H1 (cell line): ENCODE measurements at regions not wholly inside any gene's neighbourhood (a gene's known extent, or its start where the extent isn't known, plus 50 kb on each side); places are given as distances from the start of the nearest gene placed in this dataset.

Experiments used
- CTCF ChIA-PET: fragments of 300-600 bp; sonication (Branson Sonifier 250); formaldehyde crosslinking; loops from one replicate; lab custom pipeline; 2021; ENCODE audit not compliant: partially characterized antibody; lab: Charles Lee
- POLR2A ChIA-PET: fragments of 300-600 bp; sonication (Branson Sonifier 250); formaldehyde crosslinking; loops from one replicate; lab custom pipeline; 2021; ENCODE audit warnings: inconsistent platforms; ENCODE audit not compliant: partially characterized antibody; lab: Charles Lee
- DNase-seq, 2 experiments: peaks; one replicate each; pipeline versions ENCODE4 v3.0.0 to v3.0.0-alpha.2; 2010 to 2022; ENCODE audit warnings: low spot score in 2 of 2, low read depth in 1 of 2, mixed read lengths in 1 of 2
- FAIRE-seq: peaks from 2 replicates; lab custom pipeline; 2011; peaks lifted over from hg19 to GRCh38; lab: Jason Lieb, UNC
- H2AFZ ChIP-seq: 2 replicates; pipeline ENCODE4 v1.8.1; 2012; ENCODE audit warnings: low read length, inconsistent platforms
- H2AK5ac ChIP-seq: 2 replicates; pipeline ENCODE4 v1.6.1; 2013; ENCODE audit warnings: low read depth, low read length
- H2BK120ac ChIP-seq: replicated peaks from 2 replicates; pipeline ENCODE3; 2013; ENCODE audit warnings: low read depth, low read length, inconsistent platforms
- H2BK12ac ChIP-seq: 2 replicates; pipeline ENCODE4 v1.6.1; 2013; ENCODE audit warnings: low read depth, low read length
- H2BK15ac ChIP-seq: 2 replicates; pipeline ENCODE4 v1.6.1; 2013; ENCODE audit warnings: low read length
- H2BK20ac ChIP-seq: 2 replicates; pipeline ENCODE4 v1.6.1; 2013; ENCODE audit warnings: low read length
- H2BK5ac ChIP-seq: 2 replicates; pipeline ENCODE4 v1.6.1; 2013; ENCODE audit warnings: low read depth, low read length
- H3K14ac ChIP-seq: 2 replicates; pipeline ENCODE4 v1.6.1; 2013; ENCODE audit warnings: inconsistent platforms; ENCODE audit not compliant: insufficient read length
- H3K18ac ChIP-seq: 2 replicates; pipeline ENCODE4 v1.6.1; 2013; ENCODE audit warnings: low read length; ENCODE audit errors: extremely low read depth
- H3K23ac ChIP-seq: 2 replicates; pipeline ENCODE4 v1.6.1; 2013; ENCODE audit warnings: inconsistent platforms; ENCODE audit not compliant: insufficient read length
- H3K23me2 ChIP-seq: 2 replicates; pipeline ENCODE4 v1.6.1; 2013; ENCODE audit warnings: low read depth, low read length
- H3K27ac ChIP-seq: 2 replicates; pipeline ENCODE4 v1.6.1; 2011; ENCODE audit warnings: low read depth, low read length, inconsistent platforms
- H3K27me3 ChIP-seq, 4 experiments: replicated peaks in 1 of 4; 1 replicate in 1 of 4; 2 replicates in 3 of 4; pipeline versions ENCODE4 v1.6.1 to v1.8.1; 2011 to 2013; ENCODE audit warnings: low read length in 3 of 4, mild to moderate bottlenecking in 3 of 4, inconsistent platforms in 2 of 4, mixed read lengths in 2 of 4, moderate library complexity in 1 of 4; ENCODE audit not compliant: control insufficient read depth in 3 of 4, insufficient read depth in 3 of 4; ENCODE audit errors: extremely low read depth in 1 of 4
- H3K36me3 ChIP-seq, 4 experiments: 2 replicates each; pipeline versions ENCODE4 v1.6.1 to v1.8.1; 2011 to 2013; ENCODE audit warnings: mild to moderate bottlenecking in 4 of 4, low read length in 3 of 4, moderate library complexity in 2 of 4, control low read depth in 1 of 4, inconsistent platforms in 1 of 4; ENCODE audit not compliant: insufficient read depth in 4 of 4, control insufficient read depth in 2 of 4
- H3K4ac ChIP-seq: replicated peaks from 2 replicates; pipeline ENCODE3; 2013; ENCODE audit warnings: low read length, low read depth, mixed read lengths, inconsistent platforms; ENCODE audit not compliant: insufficient read length
- H3K4me1 ChIP-seq, 4 experiments: replicated peaks in 1 of 4; 1 replicate in 1 of 4; 2 replicates in 3 of 4; pipeline versions ENCODE4 v1.6.1 to v1.8.1; 2011 to 2013; ENCODE audit warnings: low read length in 3 of 4, inconsistent platforms in 2 of 4, mixed read lengths in 1 of 4; ENCODE audit not compliant: insufficient read depth in 4 of 4, control insufficient read depth in 3 of 4
- H3K4me2 ChIP-seq, 2 experiments: 2 replicates each; pipeline versions ENCODE4 v1.6.1 to v1.8.1; 2011 to 2013; ENCODE audit warnings: low read depth in 2 of 2, low read length in 2 of 2, control low read depth in 1 of 2, inconsistent platforms in 1 of 2, mild to moderate bottlenecking in 1 of 2; ENCODE audit not compliant: insufficient read depth in 1 of 2
- H3K4me3 ChIP-seq, 4 experiments: fragments of 200-600, 300-600 bp in 1 of 4; sonication (generic), shearing (Covaris generic), sonication (Bioruptor Twin) in 1 of 4; 2 replicates each; pipeline versions ENCODE4 v1.5.1 to v1.8.1; 2011 to 2016; ENCODE audit warnings: low read length in 4 of 4, low read depth in 3 of 4, control low read depth in 2 of 4, inconsistent platforms in 2 of 4, mild to moderate bottlenecking in 2 of 4, mixed read lengths in 1 of 4, moderate library complexity in 1 of 4; ENCODE audit not compliant: insufficient read depth in 2 of 4; ENCODE audit errors: extremely low read depth in 1 of 4
- H3K56ac ChIP-seq: replicated peaks from 2 replicates; pipeline ENCODE3; 2013; ENCODE audit warnings: low read depth, mild to moderate bottlenecking, mixed read lengths, low read length, inconsistent platforms; ENCODE audit not compliant: insufficient read length
- H3K79me1 ChIP-seq: 2 replicates; pipeline ENCODE4 v1.6.1; 2013; ENCODE audit warnings: low read depth, low read length, control low read depth
- H3K79me2 ChIP-seq, 2 experiments: 2 replicates each; pipeline versions ENCODE4 v1.6.1 to v1.8.1; 2012 to 2013; ENCODE audit warnings: low read length in 2 of 2, mild to moderate bottlenecking in 2 of 2, inconsistent platforms in 1 of 2; ENCODE audit not compliant: insufficient read depth in 2 of 2, control insufficient read depth in 1 of 2
- H3K9ac ChIP-seq, 4 experiments: replicated peaks in 1 of 4; 1 replicate in 1 of 4; 2 replicates in 3 of 4; pipeline versions ENCODE4 v1.6.1 to v1.8.1; 2011 to 2013; ENCODE audit warnings: low read depth in 3 of 4, low read length in 3 of 4, control low read depth in 2 of 4, mild to moderate bottlenecking in 2 of 4, moderate library complexity in 2 of 4, inconsistent platforms in 1 of 4; ENCODE audit errors: extremely low read depth in 1 of 4
- H3K9me3 ChIP-seq, 2 experiments: 2 replicates each; pipeline versions ENCODE4 v1.6.1 to v1.8.1; 2012 to 2013; ENCODE audit warnings: mild to moderate bottlenecking in 2 of 2, moderate library complexity in 2 of 2, control low read depth in 1 of 2, inconsistent platforms in 1 of 2, low read depth in 1 of 2, low read length in 1 of 2, mixed read lengths in 1 of 2; ENCODE audit not compliant: insufficient read depth in 2 of 2
- H4K20me1 ChIP-seq, 2 experiments: replicated peaks in 1 of 2; 2 replicates each; pipeline versions ENCODE3 to v1.8.1; 2011 to 2013; ENCODE audit warnings: inconsistent platforms in 2 of 2, low read length in 2 of 2, mild to moderate bottlenecking in 1 of 2; ENCODE audit not compliant: insufficient read depth in 2 of 2, control insufficient read depth in 1 of 2
- H4K5ac ChIP-seq: 2 replicates; pipeline ENCODE4 v1.6.1; 2013; ENCODE audit warnings: low read length, low read depth, mixed read lengths, inconsistent platforms; ENCODE audit not compliant: insufficient read length
- H4K8ac ChIP-seq: 2 replicates; pipeline ENCODE4 v1.8.0; 2013; ENCODE audit warnings: mild to moderate bottlenecking, moderate library complexity, low read length, inconsistent platforms; ENCODE audit not compliant: insufficient read depth; ENCODE audit errors: extremely low read depth
- H4K91ac ChIP-seq: replicated peaks from 2 replicates; pipeline ENCODE3; 2013; ENCODE audit warnings: low read length, mixed read lengths, inconsistent platforms; ENCODE audit not compliant: insufficient read length
- BCL11A ChIP-seq, 2 experiments: IDR thresholded peaks; one replicate each; pipeline ENCODE4 v1.6.1; 2011; ENCODE audit warnings: low read depth in 2 of 2, low read length in 2 of 2, mild to moderate bottlenecking in 2 of 2
- CEBPB ChIP-seq: IDR thresholded peaks from 2 replicates; pipeline ENCODE4 v1.6.1; 2012; ENCODE audit warnings: low read depth, low read length
- EGR1 ChIP-seq: IDR thresholded peaks from 2 replicates; pipeline ENCODE4 v1.6.1; 2011; ENCODE audit warnings: low read depth, low read length, borderline replicate concordance
- EP300 ChIP-seq, 2 experiments: IDR thresholded peaks; 1 replicate in 1 of 2; 2 replicates in 1 of 2; pipeline ENCODE4 v1.6.1; 2011 to 2012; ENCODE audit warnings: low read depth in 2 of 2, low read length in 2 of 2, mild to moderate bottlenecking in 2 of 2, borderline replicate concordance in 1 of 2, inconsistent platforms in 1 of 2, moderate library complexity in 1 of 2
- HDAC2 ChIP-seq, 2 experiments: fragments of 300-600 bp in 1 of 2; sonication (generic) in 1 of 2; IDR thresholded peaks; 2 replicates each; pipeline ENCODE4 v1.6.1; 2011 to 2012; ENCODE audit warnings: low read depth in 2 of 2, low read length in 2 of 2, mild to moderate bottlenecking in 2 of 2, moderate library complexity in 2 of 2, borderline replicate concordance in 1 of 2, inconsistent platforms in 1 of 2
- KDM4A ChIP-seq: IDR thresholded peaks from one replicate; pipeline ENCODE4 v1.7.1; 2012; ENCODE audit warnings: low read depth, mild to moderate bottlenecking, moderate library complexity, low read length, inconsistent platforms; ENCODE audit not compliant: severe bottlenecking
- KDM5A ChIP-seq: fragments of 200-600 bp; IDR thresholded peaks from 2 replicates; pipeline ENCODE4 v1.7.1; 2012; ENCODE audit warnings: mild to moderate bottlenecking, low read length, inconsistent platforms, mixed read lengths
- PHF8 ChIP-seq: fragments of 200-600 bp; sonication (generic); conservative IDR thresholded peaks from 2 replicates; pipeline ENCODE4 v1.7.1; 2012; ENCODE audit warnings: low read depth, mild to moderate bottlenecking, inconsistent platforms, low read length, moderate library complexity
- RNF2 ChIP-seq: fragments of 200-900, 300-1000 bp; sonication (generic); IDR thresholded peaks from 2 replicates; pipeline ENCODE4 v1.7.1; 2016; ENCODE audit warnings: borderline replicate concordance, low read depth, mild to moderate bottlenecking, antibody characterized with exemption, low read length; ENCODE audit not compliant: poor library complexity, severe bottlenecking; ENCODE audit errors: missing control alignments
- SIRT6 ChIP-seq: IDR thresholded peaks from one replicate; pipeline ENCODE4 v1.7.1; 2012; ENCODE audit warnings: low read length, inconsistent platforms
- SP1 ChIP-seq: IDR thresholded peaks from 2 replicates; pipeline ENCODE4 v1.6.1; 2011; ENCODE audit warnings: low read depth, low read length
- SRF ChIP-seq: IDR thresholded peaks from 2 replicates; pipeline ENCODE4 v1.6.1; 2011; ENCODE audit warnings: mild to moderate bottlenecking, low read depth, low read length, moderate library complexity
- ZNF274 ChIP-seq: IDR thresholded peaks from 2 replicates; pipeline ENCODE4 v1.7.0; 2012; ENCODE audit warnings: low read length, borderline replicate concordance; ENCODE audit errors: extremely low read depth
- WGBS, 2 experiments: shearing (Covaris generic) in 1 of 2; methylation state at CpG; one replicate each; pipeline versions ENCODE4 v1.1.6 to v1.1.7; 2013 to 2015; ENCODE audit warnings: low lambda C conversion rate in 2 of 2, mixed read lengths in 2 of 2, inconsistent platforms in 1 of 2, low coverage in 1 of 2, missing lambda C conversion rate in 1 of 2; ENCODE audit not compliant: insufficient replicate concordance in 2 of 2, insufficient coverage in 1 of 2, insufficient read length in 1 of 2; ENCODE audit errors: extremely low coverage in 1 of 2, missing lambda C conversion rate in 1 of 2; 5-methylcytosine and 5-hydroxymethylcytosine counted together

- H3K79me2 ChIP-seq = no peaks in the 10 kb centered on the region
- no peak overlapping the region for H4K91ac ChIP-seq
- no peak overlapping the region for H4K8ac ChIP-seq
- H3K9me3 ChIP-seq = no peaks in the 10 kb centered on the region
- no peak overlapping the region for H3K56ac ChIP-seq
- H2BK20ac ChIP-seq = no peak overlapping the region
- no peak overlapping the region for H3K14ac ChIP-seq
- H3K4me2 ChIP-seq = no peak overlapping the region
- no peak overlapping the region for H2BK120ac ChIP-seq
- POLR2A ChIA-PET = interaction anchor here (1.1 kb wide), 1 partner anchor 42 kb away, joined by 3 read pairs; no protein-coding TSS in a partner anchor
- FAIRE-seq (no peak), DNase-seq (no peak)
- no peak overlapping the region for H2BK12ac ChIP-seq
- CTCF ChIA-PET = interaction anchor here (1.1 kb wide), 1 partner anchor 25 kb away, joined by 4 read pairs; no protein-coding TSS in a partner anchor
- no peak overlapping the region for H2AK5ac ChIP-seq
- peaks cover 11% of the 10 kb centered on the region; the same call in 1 of the 2 replicates for H3K23me2 ChIP-seq
- no peak overlapping the region for H3K4ac ChIP-seq
- no peaks in the 10 kb centered on the region for H3K36me3 ChIP-seq
- H2AFZ ChIP-seq = no peak overlapping the region
- H3K27me3 ChIP-seq = peaks cover 0 to 10% (median 8%) of the 10 kb centered on the region in 4 experiments; a peak in 5 of 7 replicates
- H2BK15ac ChIP-seq = no peak overlapping the region
- no peak overlapping the region for H3K4me3 ChIP-seq
- H3K4me1 ChIP-seq = peaks cover 2 to 4% (median 4%) of the 10 kb centered on the region in 4 experiments
- H3K18ac ChIP-seq = no peak overlapping the region
- no peaks in the 10 kb centered on the region for H3K79me1 ChIP-seq
- H3K9ac ChIP-seq = no peak overlapping the region
- H2BK5ac ChIP-seq = no peak overlapping the region
- H3K27ac ChIP-seq = no peak overlapping the region
- H4K20me1 ChIP-seq = no peaks in the 10 kb centered on the region
- no peak overlapping the region for H3K23ac ChIP-seq
- H4K5ac ChIP-seq = no peak overlapping the region
- 94% methylated on average over 19 of the region's 26 CpGs; no CpG with 5 or more reads in 1 of the 2 experiments for WGBS, 2 experiments
- TF ChIP-seq KDM5A (no peak), SIRT6 (no peak), HDAC2 (IDR thresholded peaks at IDR 0.05; ENCODE audit: borderline replicate concordance in 1 of 2, low read depth in 2 of 2, low read length in 2 of 2) (no peak), EGR1 (no peak), BCL11A (IDR thresholded peaks at IDR 0.05; ENCODE audit: low read depth in 2 of 2, low read length in 2 of 2) (no peak), SP1 (no peak), PHF8 (no peak), RNF2 (no peak), ZNF274 (no peak), SRF (no peak), CEBPB (no peak), EP300 (IDR thresholded peaks at IDR 0.05; ENCODE audit: borderline replicate concordance in 1 of 2, low read depth in 2 of 2, low read length in 2 of 2) (no peak), KDM4A (no peak)
Measured at GRCh38 chr15:98549741-98550140, 98.6 kb upstream of the IGF1R start.
